SK-N-SH treated with all-trans-retinoic acid at 6 μM for 48 hours (cell line): ENCODE measurements at regions not wholly inside any gene's neighbourhood (a gene's known extent, or its start where the extent isn't known, plus 50 kb on each side); places are given as distances from the start of the nearest gene placed in this dataset.

ENCODE experiments used
- ATAC-seq: fragments of 200-7000 bp; cut with Tn5 transposase; 3 replicates; pipeline ENCODE4 v1.9.1; 2020; ENCODE audit warnings: mild to moderate bottlenecking, moderate library complexity
- ARNTL ChIP-seq: fragments of 450-650 bp; formaldehyde crosslinking; IDR thresholded peaks from 2 replicates; pipeline ENCODE4 v1.5.0; 2020; ENCODE audit warnings: low read depth, mild to moderate bottlenecking, moderate library complexity, borderline replicate concordance
- BACH2 ChIP-seq: fragments of 250-450 bp; sonication (Bioruptor Pico); IDR thresholded peaks from 2 replicates; pipeline ENCODE4 v1.9.0; 2021; ENCODE audit warnings: mild to moderate bottlenecking, borderline replicate concordance
- CSDC2 ChIP-seq: fragments of 250-450 bp; sonication (Bioruptor Pico); IDR thresholded peaks from 2 replicates; pipeline ENCODE4 v1.5.0; 2020; ENCODE audit warnings: mild to moderate bottlenecking, moderate library complexity
- ESRRG ChIP-seq: fragments of 250-450 bp; sonication (Bioruptor Pico); IDR thresholded peaks from 2 replicates; pipeline ENCODE4 v1.6.1; 2021; ENCODE audit warnings: mild to moderate bottlenecking
- GLIS3 ChIP-seq: fragments of 250-450 bp; sonication (Bioruptor Pico); IDR thresholded peaks from 2 replicates; pipeline ENCODE4 v1.5.0; 2020; ENCODE audit warnings: mild to moderate bottlenecking, moderate library complexity
- OSR1 ChIP-seq: fragments of 250-450 bp; sonication (Bioruptor Pico); IDR thresholded peaks from 2 replicates; pipeline ENCODE4 v1.8.0; 2022; ENCODE audit warnings: moderate library complexity, mild to moderate bottlenecking, inconsistent platforms
- PATZ1 ChIP-seq: fragments of 250-450 bp; sonication (Bioruptor Pico); IDR thresholded peaks from 2 replicates; pipeline ENCODE4 v1.8.0; 2020; ENCODE audit warnings: mild to moderate bottlenecking, moderate library complexity, borderline replicate concordance
- POU6F1 ChIP-seq: fragments of 250-450 bp; sonication (Bioruptor Pico); IDR thresholded peaks from 2 replicates; pipeline ENCODE4 v1.8.0; 2021; ENCODE audit warnings: low read depth, mild to moderate bottlenecking, moderate library complexity, borderline replicate concordance
- PPARA ChIP-seq: fragments of 250-450 bp; sonication (Bioruptor Pico); IDR thresholded peaks from 2 replicates; pipeline ENCODE4 v1.5.0; 2020; ENCODE audit warnings: mild to moderate bottlenecking, borderline replicate concordance
- SNAI2 ChIP-seq: fragments of 250-450 bp; sonication (Bioruptor Pico); IDR thresholded peaks from 2 replicates; pipeline ENCODE4 v1.5.0; 2020; ENCODE audit warnings: mild to moderate bottlenecking, moderate library complexity
- TCF4 ChIP-seq: fragments of 250-450 bp; sonication (Bioruptor Pico); IDR thresholded peaks from 2 replicates; pipeline ENCODE4 v1.8.0; 2021; ENCODE audit warnings: mild to moderate bottlenecking, moderate library complexity, borderline replicate concordance
- TOX ChIP-seq: fragments of 250-450 bp; sonication (Bioruptor Pico); IDR thresholded peaks from 2 replicates; pipeline ENCODE4 v1.8.0; 2021; ENCODE audit warnings: mild to moderate bottlenecking, moderate library complexity, borderline replicate concordance
- TSHZ2 ChIP-seq: fragments of 250-450 bp; sonication (Bioruptor Pico); IDR thresholded peaks from 2 replicates; pipeline ENCODE4 v1.5.0; 2020; ENCODE audit warnings: mild to moderate bottlenecking, moderate library complexity
- ZC3H10 ChIP-seq: fragments of 250-450 bp; sonication (Bioruptor Pico); IDR thresholded peaks from 2 replicates; pipeline ENCODE4 v1.5.1; 2021; ENCODE audit warnings: mild to moderate bottlenecking, moderate library complexity
- ZFP3 ChIP-seq: fragments of 250-450 bp; sonication (Bioruptor Pico); IDR thresholded peaks from 2 replicates; pipeline ENCODE4 v1.5.0; 2020; ENCODE audit warnings: mild to moderate bottlenecking, moderate library complexity
- ZFP30 ChIP-seq: fragments of 450-650 bp; formaldehyde crosslinking; IDR thresholded peaks from 2 replicates; pipeline ENCODE4 v1.5.0; 2022; ENCODE audit warnings: mild to moderate bottlenecking, moderate library complexity
- ZNF565 ChIP-seq: fragments of 450-650 bp; formaldehyde crosslinking; conservative IDR thresholded peaks from 2 replicates; pipeline ENCODE4 v1.5.0; 2020; ENCODE audit warnings: low read depth, mild to moderate bottlenecking, moderate library complexity
- ZNF70 ChIP-seq: fragments of 450-650 bp; formaldehyde crosslinking; IDR thresholded peaks from 2 replicates; pipeline ENCODE4 v1.5.0; 2020; ENCODE audit warnings: mild to moderate bottlenecking, moderate library complexity
- ZNF8 ChIP-seq: fragments of 450-650 bp; formaldehyde crosslinking; IDR thresholded peaks from 2 replicates; pipeline ENCODE4 v1.5.0; 2020; ENCODE audit warnings: mild to moderate bottlenecking, moderate library complexity
- TF ChIP-seq, protein P1 (sequence below): fragments of 250-450 bp; sonication (Bioruptor Pico); IDR thresholded peaks from 2 replicates; pipeline ENCODE4 v1.5.1; 2020; ENCODE audit warnings: low read depth, mild to moderate bottlenecking, moderate library complexity
- TF ChIP-seq, protein P2 (sequence below): fragments of 250-450 bp; sonication (Bioruptor Pico); IDR thresholded peaks from 2 replicates; pipeline ENCODE4 v1.5.1; 2021; ENCODE audit warnings: mild to moderate bottlenecking, moderate library complexity

DNA sequence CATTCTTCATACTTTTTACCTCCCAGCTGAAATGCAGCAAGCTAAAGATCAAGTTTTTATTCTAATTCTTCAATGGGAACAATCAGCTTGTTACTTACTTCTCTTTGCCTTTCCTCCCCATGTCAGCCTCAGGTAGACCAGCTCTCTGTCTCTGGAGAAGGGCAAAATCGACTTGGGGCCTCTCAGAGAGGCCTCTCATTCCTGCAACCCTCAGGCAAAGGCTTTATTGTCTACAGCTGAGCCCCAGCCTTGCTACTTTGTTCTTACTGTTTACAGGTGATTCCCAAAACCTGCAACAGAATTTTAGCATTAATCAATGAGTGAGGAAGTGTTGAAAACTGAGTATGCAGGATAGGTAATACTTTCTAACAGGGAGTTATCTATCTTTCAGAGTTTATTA lies 148.6 kb downstream of the KIF2B start (continued):
- TF ChIP-seq PATZ1 (CRISPR knock-in tag) (no peak), TOX (CRISPR knock-in tag) (no peak), GLIS3 (CRISPR knock-in tag) (no peak)

- ATAC-seq = no peak
- TF ChIP-seq, protein P1, sequence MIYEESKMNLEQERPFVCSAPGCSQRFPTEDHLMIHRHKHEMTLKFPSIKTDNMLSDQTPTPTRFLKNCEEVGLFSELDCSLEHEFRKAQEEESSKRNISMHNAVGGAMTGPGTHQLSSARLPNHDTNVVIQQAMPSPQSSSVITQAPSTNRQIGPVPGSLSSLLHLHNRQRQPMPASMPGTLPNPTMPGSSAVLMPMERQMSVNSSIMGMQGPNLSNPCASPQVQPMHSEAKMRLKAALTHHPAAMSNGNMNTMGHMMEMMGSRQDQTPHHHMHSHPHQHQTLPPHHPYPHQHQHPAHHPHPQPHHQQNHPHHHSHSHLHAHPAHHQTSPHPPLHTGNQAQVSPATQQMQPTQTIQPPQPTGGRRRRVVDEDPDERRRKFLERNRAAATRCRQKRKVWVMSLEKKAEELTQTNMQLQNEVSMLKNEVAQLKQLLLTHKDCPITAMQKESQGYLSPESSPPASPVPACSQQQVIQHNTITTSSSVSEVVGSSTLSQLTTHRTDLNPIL = no peak
- TF ChIP-seq ZC3H10 (no peak), PATZ1 (CRISPR knock-in tag) (no peak), ZFP3 (no peak), ZFP30 (CRISPR knock-in tag) (no peak), PPARA (CRISPR knock-in tag) (no peak), TSHZ2 (CRISPR knock-in tag) (no peak), TOX (CRISPR knock-in tag) (no peak), CSDC2 (CRISPR knock-in tag) (no peak), ZNF565 (no peak), SNAI2 (CRISPR knock-in tag) (no peak), OSR1 (CRISPR knock-in tag) (no peak), POU6F1 (CRISPR knock-in tag) (no peak), ZNF8 (no peak), ZNF70 (CRISPR knock-in tag) (no peak), ARNTL (CRISPR knock-in tag) (no peak)
These were observed 157.3 kb downstream of the KIF2B start for GRCh38 chr17:53979991-53980390.

- no peak for ATAC-seq
- TF ChIP-seq, protein P2, sequence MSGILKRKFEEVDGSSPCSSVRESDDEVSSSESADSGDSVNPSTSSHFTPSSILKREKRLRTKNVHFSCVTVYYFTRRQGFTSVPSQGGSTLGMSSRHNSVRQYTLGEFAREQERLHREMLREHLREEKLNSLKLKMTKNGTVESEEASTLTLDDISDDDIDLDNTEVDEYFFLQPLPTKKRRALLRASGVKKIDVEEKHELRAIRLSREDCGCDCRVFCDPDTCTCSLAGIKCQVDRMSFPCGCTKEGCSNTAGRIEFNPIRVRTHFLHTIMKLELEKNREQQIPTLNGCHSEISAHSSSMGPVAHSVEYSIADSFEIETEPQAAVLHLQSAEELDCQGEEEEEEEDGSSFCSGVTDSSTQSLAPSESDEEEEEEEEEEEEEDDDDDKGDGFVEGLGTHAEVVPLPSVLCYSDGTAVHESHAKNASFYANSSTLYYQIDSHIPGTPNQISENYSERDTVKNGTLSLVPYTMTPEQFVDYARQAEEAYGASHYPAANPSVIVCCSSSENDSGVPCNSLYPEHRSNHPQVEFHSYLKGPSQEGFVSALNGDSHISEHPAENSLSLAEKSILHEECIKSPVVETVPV = no peak
- no peak for TF ChIP-seq ZNF8
- no peak for TF ChIP-seq ESRRG (CRISPR knock-in tag)
- no peak for TF ChIP-seq TCF4 (CRISPR knock-in tag)
- TF ChIP-seq GLIS3 (CRISPR knock-in tag) = no peak
- no peak for TF ChIP-seq ZNF565
- TF ChIP-seq OSR1 (CRISPR knock-in tag) = no peak
- no peak for TF ChIP-seq ZC3H10
- no peak for TF ChIP-seq ZNF70 (CRISPR knock-in tag)
- TF ChIP-seq ARNTL (CRISPR knock-in tag) = no peak
- no peak for TF ChIP-seq ZFP3
- TF ChIP-seq BACH2 = no peak
- TF ChIP-seq TOX (CRISPR knock-in tag) = no peak
These were observed 173.4 kb downstream of the KIF2B start for GRCh38 chr17:53996131-53996530.
